ENCODE measurements at regions not wholly inside any gene's neighbourhood (a gene's known extent, or its start where the extent isn't known, plus 50 kb on each side); places are given as distances from the start of the nearest gene placed in this dataset.

DNA sequence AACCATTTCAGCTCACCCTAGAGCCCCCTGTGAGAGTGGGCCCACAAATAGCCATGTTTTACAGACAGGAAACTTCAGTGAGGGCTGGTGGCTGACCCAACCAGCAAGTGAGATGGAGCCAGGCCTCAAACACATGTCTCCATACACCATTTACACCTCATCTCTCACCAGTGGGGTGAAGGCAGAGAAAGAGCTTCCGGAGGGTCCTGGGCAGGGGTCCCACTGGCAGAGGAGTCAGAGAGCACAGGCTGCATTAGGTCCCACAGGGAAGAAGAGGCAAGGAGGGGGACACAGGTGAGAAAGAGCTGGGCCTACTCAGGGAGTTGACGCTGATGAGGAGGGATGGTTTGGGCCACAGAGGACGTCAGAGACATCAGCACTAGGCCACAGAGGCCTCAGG, 172.6 kb downstream of the VEGFA start:
- no peaks in the 10 kb centered on the region for H3K79me2 ChIP-seq (ENCODE audit: insufficient read depth, low read length)
- no peak overlapping the region for H3K4me2 ChIP-seq (replicated peaks; ENCODE audit: extremely low read depth, low read length, poor library complexity, severe bottlenecking)
- peaks cover 5 to 6% of the 10 kb centered on the region in 2 donors for H3K4me1 ChIP-seq (ENCODE audit: control insufficient read depth in 1 of 2, insufficient read depth in 2 of 2, low read length in 2 of 2)
- H3K4me3 ChIP-seq (replicated peaks in 1 of 3; ENCODE audit: low read depth in 2 of 3, low read length in 3 of 3), result no peak overlapping the region
- Mint-ChIP-seq H3K27ac (no peak overlapping the region), H3K4me1 (peaks cover 6% of the 10 kb centered on the region), H3K4me3 (no peak overlapping the region), H3K36me3 (no peaks in the 10 kb centered on the region), H3K9me3 (peaks cover 3 to 19% (median 12%) of the 10 kb centered on the region in 7 donors), H3K27me3 (ENCODE audit: low read depth in 3 of 3) (peaks cover 5% of the 10 kb centered on the region in 3 donors)
- no peaks in the 10 kb centered on the region for H3K36me3 ChIP-seq (replicated peaks in 1 of 2; ENCODE audit: control insufficient read depth in 1 of 2, insufficient read depth in 2 of 2, low read length in 2 of 2)
- WGBS (ENCODE audit: insufficient coverage), result 88% methylated on average over 2 of the region's 3 CpGs
- no peak overlapping the region for H3K9ac ChIP-seq (ENCODE audit: insufficient read depth, low read length, poor library complexity, severe bottlenecking)
- H4K20me1 ChIP-seq (ENCODE audit: insufficient read depth, low read length), result no peaks in the 10 kb centered on the region
- H2AFZ ChIP-seq (ENCODE audit: insufficient read depth, low read depth, low read length, poor library complexity, severe bottlenecking), result no peak overlapping the region
- DNase-seq, result no peak
- no peaks in the 10 kb centered on the region for H3K27me3 ChIP-seq (ENCODE audit: control insufficient read depth in 2 of 2, insufficient read depth in 2 of 2, low read length in 2 of 2)
- TF ChIP-seq CTCF (IDR thresholded peaks at IDR 0.05), result no peak
- intact Hi-C loops (cut with micrococcal nuclease), result no loop called here
- H3K9me3 ChIP-seq (replicated peaks in 1 of 2; ENCODE audit: control insufficient read depth in 1 of 2, insufficient read depth in 1 of 2, low read length in 2 of 2), result peaks cover 0 to 7% of the 10 kb centered on the region in 2 donors
- no peak overlapping the region for H3K27ac ChIP-seq (ENCODE audit: low read depth in 1 of 2, low read length in 2 of 2)

- Mint-ChIP-seq H3K4me1 (peaks cover 6% of the 10 kb centered on the region), H3K27me3 (ENCODE audit: low read depth in 3 of 3) (peaks cover 5% of the 10 kb centered on the region in 3 donors), H3K4me3 (no peak overlapping the region), H3K9me3 (peaks cover 3 to 19% (median 12%) of the 10 kb centered on the region in 7 donors), H3K27ac (no peak overlapping the region), H3K36me3 (no peaks in the 10 kb centered on the region)
- no peak overlapping the region for H3K27ac ChIP-seq (ENCODE audit: low read depth in 1 of 2, low read length in 2 of 2)
- no peaks in the 10 kb centered on the region for H3K27me3 ChIP-seq (ENCODE audit: control insufficient read depth in 2 of 2, insufficient read depth in 2 of 2, low read length in 2 of 2)
- WGBS (ENCODE audit: insufficient coverage), result 96% methylated on average over 4 of the region's 5 CpGs
- no peak overlapping the region for H3K4me2 ChIP-seq (replicated peaks; ENCODE audit: extremely low read depth, low read length, poor library complexity, severe bottlenecking)
- no peaks in the 10 kb centered on the region for H4K20me1 ChIP-seq (ENCODE audit: insufficient read depth, low read length)
- DNase-seq, result no peak
- no peaks in the 10 kb centered on the region for H3K36me3 ChIP-seq (replicated peaks in 1 of 2; ENCODE audit: control insufficient read depth in 1 of 2, insufficient read depth in 2 of 2, low read length in 2 of 2)
- intact Hi-C loops (cut with micrococcal nuclease), result no loop called here
- H3K79me2 ChIP-seq (ENCODE audit: insufficient read depth, low read length), result no peaks in the 10 kb centered on the region
- no peak overlapping the region for H3K4me3 ChIP-seq (replicated peaks in 1 of 3; ENCODE audit: low read depth in 2 of 3, low read length in 3 of 3)
- H3K9ac ChIP-seq (ENCODE audit: insufficient read depth, low read length, poor library complexity, severe bottlenecking), result no peak overlapping the region
- H3K9me3 ChIP-seq (replicated peaks in 1 of 2; ENCODE audit: control insufficient read depth in 1 of 2, insufficient read depth in 1 of 2, low read length in 2 of 2), result peaks cover 0 to 7% of the 10 kb centered on the region in 2 donors
- no peak overlapping the region for H2AFZ ChIP-seq (ENCODE audit: insufficient read depth, low read depth, low read length, poor library complexity, severe bottlenecking)
- H3K4me1 ChIP-seq (ENCODE audit: control insufficient read depth in 1 of 2, insufficient read depth in 2 of 2, low read length in 2 of 2), result peaks cover 5 to 6% of the 10 kb centered on the region in 2 donors
- no peak for TF ChIP-seq CTCF (IDR thresholded peaks at IDR 0.05)
Measured at GRCh38 chr6:43942011-43942442, 172.0 kb downstream of the VEGFA start.

All from CD14-positive monocyte (primary cell).